SK-N-MC (cell line): ENCODE measurements at regions not wholly inside any gene's neighbourhood (a gene's known extent, or its start where the extent isn't known, plus 50 kb on each side); places are given as distances from the start of the nearest gene placed in this dataset.

Source experiments
- DNase-seq: peaks from one replicate; pipeline ENCODE4 v3.0.0-alpha.2; 2011; ENCODE audit warnings: low read depth, low spot score
- H3K27ac ChIP-seq: fragments of 200-600 bp; sonication (generic); 2 replicates; pipeline ENCODE4 v1.5.1; 2016; ENCODE audit warnings: mixed run types
- H3K36me3 ChIP-seq: fragments of 200-600 bp; sonication (generic); 2 replicates; pipeline ENCODE4 v1.6.1; 2017; ENCODE audit warnings: antibody characterized with exemption, low read length, mixed read lengths; ENCODE audit not compliant: insufficient read depth
- H3K4me3 ChIP-seq: fragments of 200-600 bp; sonication (generic); 2 replicates; pipeline ENCODE4 v1.5.1; 2016
- H3K9ac ChIP-seq: fragments of 200-600 bp; sonication (generic); 2 replicates; pipeline ENCODE4 v1.8.0; 2017; ENCODE audit warnings: mixed run types, mixed read lengths; ENCODE audit not compliant: insufficient read length
- H3K9me3 ChIP-seq: fragments of 200-600 bp; sonication (generic); 2 replicates; pipeline ENCODE4 v1.6.1; 2017; ENCODE audit warnings: low read depth, mild to moderate bottlenecking, antibody characterized with exemption, low read length, moderate library complexity, mixed read lengths
- EZH2 ChIP-seq: fragments of 200-600 bp; sonication (generic); IDR thresholded peaks from one replicate; pipeline ENCODE4 v1.6.1; 2017; ENCODE audit warnings: antibody characterized with exemption
- FOXP2 ChIP-seq: optimal IDR thresholded peaks from 2 replicates; pipeline ENCODE3; 2011; ENCODE audit warnings: mild to moderate bottlenecking, moderate library complexity; ENCODE audit not compliant: insufficient read depth; ENCODE audit errors: extremely low read length, control extremely low read depth
- POLR2AphosphoS5 ChIP-seq: IDR thresholded peaks from 2 replicates; pipeline ENCODE4 v1.6.1; 2012; ENCODE audit warnings: mild to moderate bottlenecking, low read depth, low read length, borderline replicate concordance

DNA sequence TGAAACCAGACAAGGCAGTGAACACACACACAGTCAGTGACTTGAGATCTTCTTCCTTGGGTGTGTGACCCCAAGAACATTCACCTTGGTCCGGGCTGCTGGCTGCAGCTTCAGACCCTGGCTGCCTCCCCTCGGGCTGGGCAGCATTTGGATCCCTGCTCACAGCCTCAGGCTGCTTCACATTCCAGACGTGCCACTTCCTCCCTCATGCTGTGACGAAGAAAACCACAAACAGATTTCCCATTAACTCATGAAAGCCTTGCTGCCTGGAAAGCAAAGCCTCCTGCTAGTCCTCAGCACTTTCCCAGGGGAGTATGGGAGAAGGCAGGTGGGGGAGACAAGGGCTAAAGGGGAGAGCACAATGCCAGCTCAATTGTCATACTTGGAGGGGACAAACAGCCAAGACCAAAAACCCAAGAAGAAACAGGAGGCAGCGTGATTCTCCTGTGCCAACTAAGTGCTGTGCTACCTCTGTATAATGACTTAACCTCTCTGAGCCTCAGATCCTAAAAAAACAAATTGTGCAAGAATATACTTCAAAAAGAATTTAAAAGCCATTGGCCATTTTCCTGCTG lies 594.6 kb upstream of the BRINP1 start:
- peak overlapping the region; percentile 33 for H3K9ac ChIP-seq
- DNase-seq: peak; percentile 94
- H3K9me3 ChIP-seq: no peaks in the 10 kb centered on the region; the same call in 1 of the 2 replicates
- peak overlapping the region; percentile 96 for H3K27ac ChIP-seq
- H3K4me3 ChIP-seq: peak overlapping the region; percentile 60
- no peaks in the 10 kb centered on the region for H3K36me3 ChIP-seq
- TF ChIP-seq POLR2AphosphoS5: peak; percentile 64; the same call in 1 of the 2 replicates
- peak; percentile 81 for TF ChIP-seq FOXP2
- TF ChIP-seq EZH2: no peak

DNA sequence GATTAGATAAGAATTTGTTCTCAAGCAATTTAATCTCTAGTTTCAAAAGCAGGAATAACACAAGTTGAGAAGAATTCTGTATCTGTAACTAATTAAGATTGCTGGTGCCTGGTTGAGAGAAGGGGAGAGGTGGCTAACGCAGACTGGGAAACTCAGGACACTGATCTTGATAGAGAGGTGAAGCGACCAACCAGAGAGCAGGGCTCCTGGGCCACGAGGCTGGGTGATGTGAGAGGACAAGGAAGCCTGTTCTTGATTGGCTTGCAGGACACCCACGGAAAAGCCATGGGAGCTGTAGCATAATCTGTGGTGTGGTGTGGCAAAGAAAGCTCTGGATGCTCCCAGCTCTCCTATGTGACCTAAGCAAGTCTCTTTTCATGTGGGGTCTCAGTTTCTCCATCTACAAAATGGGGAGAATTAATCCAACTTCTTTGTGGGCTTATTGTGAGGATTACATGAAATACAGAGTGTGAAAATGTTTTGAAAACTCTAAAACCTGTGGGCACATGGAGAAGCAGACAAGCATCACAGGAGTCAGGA lies 594.1 kb upstream of the BRINP1 start:
- Histone ChIP-seq H3K36me3 (no peaks in the 10 kb centered on the region), H3K9ac (peak overlapping the region; percentile 33), H3K9me3 (no peaks in the 10 kb centered on the region; the same call in 1 of the 2 replicates), H3K4me3 (peak overlapping the region; percentile 60), H3K27ac (peak overlapping the region; percentile 96)
- DNase-seq: no peak
- TF ChIP-seq EZH2 (no peak), FOXP2 (no peak), POLR2AphosphoS5 (no peak)

DNA sequence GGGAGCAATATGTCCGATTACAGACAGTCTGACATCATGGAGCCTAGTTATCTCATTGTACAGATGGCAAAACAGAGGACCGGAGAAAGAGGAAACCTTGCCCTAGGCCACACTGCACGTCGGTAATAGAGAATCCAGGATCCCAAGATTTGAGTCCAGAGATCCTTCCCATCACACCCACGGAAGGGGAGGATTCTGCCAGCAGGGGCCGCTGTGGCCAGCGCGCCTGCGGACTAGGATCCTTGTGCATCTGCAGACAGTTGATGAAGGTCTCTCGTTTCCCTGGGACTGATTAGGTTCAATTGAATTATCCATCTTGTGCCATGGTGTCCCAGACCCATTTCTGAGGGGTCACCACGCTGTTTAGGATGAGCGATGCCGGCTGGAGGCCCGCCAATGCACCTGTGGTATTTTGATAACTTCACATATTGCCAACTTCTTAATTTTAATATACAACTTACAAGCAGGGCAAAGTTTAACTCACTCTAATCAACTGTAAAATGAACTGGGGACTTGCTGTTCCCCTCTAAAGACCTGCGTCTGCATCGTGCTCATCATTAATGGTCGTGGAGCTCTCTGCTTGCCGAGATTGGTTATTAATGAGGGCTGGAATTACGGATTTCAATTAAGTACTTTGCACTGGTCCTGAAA lies 592.7 kb upstream of the BRINP1 start:
- no peaks in the 10 kb centered on the region; the same call in 1 of the 2 replicates for H3K9me3 ChIP-seq
- H3K36me3 ChIP-seq: no peaks in the 10 kb centered on the region
- H3K27ac ChIP-seq: peak overlapping the region; percentile 96; the same call in 1 of the 2 replicates
- no peak overlapping the region for H3K4me3 ChIP-seq
- H3K9ac ChIP-seq: no peak overlapping the region
- TF ChIP-seq EZH2 (no peak), POLR2AphosphoS5 (no peak), FOXP2 (no peak)
- DNase-seq: no peak

DNA sequence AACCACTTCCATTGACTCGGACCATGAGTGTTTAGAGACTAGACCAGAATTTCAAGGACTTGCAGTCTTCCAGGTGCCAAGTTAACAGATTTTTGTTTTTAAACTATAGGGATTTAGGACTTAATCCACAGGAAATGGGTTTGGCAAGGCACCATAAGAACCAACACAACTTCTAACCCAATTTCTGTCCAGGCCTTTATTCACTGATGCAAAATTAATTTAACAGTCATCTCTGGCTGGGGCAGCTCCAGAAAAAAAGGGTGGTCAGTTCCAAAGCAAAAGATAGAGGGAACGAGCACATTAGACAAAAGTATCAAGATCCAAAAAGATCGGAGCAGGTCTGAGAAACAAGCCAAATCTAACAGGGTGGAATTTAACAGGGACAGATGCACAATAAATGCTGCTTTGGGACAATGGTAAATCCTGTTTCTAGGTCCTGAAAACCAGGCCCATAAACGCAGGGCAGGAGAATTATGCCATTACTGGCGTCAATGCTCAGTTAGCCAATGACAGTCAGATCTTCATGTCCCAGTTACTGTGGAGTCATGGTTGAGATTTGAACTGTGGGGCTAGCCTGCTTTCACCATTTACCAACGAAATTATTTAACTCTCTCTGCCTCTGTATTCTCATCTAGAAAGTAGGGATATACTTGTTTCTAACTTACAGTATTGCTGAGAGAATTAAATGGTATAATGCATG lies 590.8 kb upstream of the BRINP1 start:
- TF ChIP-seq POLR2AphosphoS5: no peak
- no peak for TF ChIP-seq EZH2
- TF ChIP-seq FOXP2: no peak
- DNase-seq: no peak
- H3K9me3 ChIP-seq: no peaks in the 10 kb centered on the region

DNA sequence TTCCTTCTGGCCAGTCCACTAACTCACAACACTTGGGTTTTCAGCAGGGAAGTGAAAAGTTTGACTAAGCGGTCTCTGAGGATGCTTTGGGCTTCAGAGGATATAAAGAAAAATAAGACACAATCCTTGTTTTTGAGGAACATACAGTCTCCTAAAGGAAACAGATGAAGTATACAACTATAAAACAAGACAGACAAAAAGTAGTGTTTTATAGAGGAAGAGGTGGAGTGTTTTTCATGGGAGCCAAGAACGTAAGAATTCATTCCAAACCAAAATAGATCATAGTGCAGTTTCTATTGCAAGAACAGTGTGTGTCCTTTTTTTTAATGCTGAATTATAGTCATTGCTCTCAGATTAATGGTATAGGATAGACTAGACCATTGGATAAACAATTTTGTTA lies 586.9 kb upstream of the BRINP1 start:
- DNase-seq: no peak
- no peaks in the 10 kb centered on the region for H3K36me3 ChIP-seq
- no peak for TF ChIP-seq EZH2
- TF ChIP-seq FOXP2: no peak
- TF ChIP-seq POLR2AphosphoS5: no peak
- H3K27ac ChIP-seq: peak overlapping the region; percentile 99
- H3K4me3 ChIP-seq: peak overlapping the region; percentile 42; the same call in 1 of the 2 replicates
- H3K9ac ChIP-seq: peak overlapping the region; percentile 32
- H3K9me3 ChIP-seq: no peaks in the 10 kb centered on the region

More for the DNA sequence above, 590.8 kb upstream of the BRINP1 start:
- H3K36me3 ChIP-seq: no peaks in the 10 kb centered on the region
- no peak overlapping the region for H3K4me3 ChIP-seq
- H3K27ac ChIP-seq: 0 out of 2 replicates have a peak overlapping the region, but pooled peaks have one; percentile 22
- H3K9ac ChIP-seq: no peak overlapping the region

DNA sequence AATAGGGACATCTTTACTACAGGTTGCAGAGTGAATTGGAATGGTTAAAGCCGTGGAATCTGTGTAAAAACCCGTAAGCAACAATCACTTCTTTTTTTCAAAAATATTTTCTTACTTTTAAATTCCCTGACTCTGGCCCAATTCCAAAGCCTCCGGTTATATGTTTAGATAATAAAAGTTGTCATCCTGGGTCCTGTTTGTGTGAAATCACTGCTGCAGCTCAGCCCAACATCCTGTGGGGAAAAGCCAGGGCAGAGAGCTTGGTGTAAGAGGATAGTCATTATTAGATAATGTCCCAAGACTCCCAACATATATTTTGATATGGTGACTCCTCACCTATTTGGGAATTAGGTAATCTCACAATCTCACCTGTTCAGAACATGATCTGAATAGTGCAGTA lies 586.0 kb upstream of the BRINP1 start:
- TF ChIP-seq POLR2AphosphoS5 (no peak), FOXP2 (no peak), EZH2 (no peak)
- DNase-seq: no peak
- Histone ChIP-seq H3K4me3 (peak overlapping the region; percentile 42; the same call in 1 of the 2 replicates), H3K9ac (peak overlapping the region; percentile 32), H3K36me3 (no peaks in the 10 kb centered on the region), H3K9me3 (no peaks in the 10 kb centered on the region), H3K27ac (peak overlapping the region; percentile 99)

DNA sequence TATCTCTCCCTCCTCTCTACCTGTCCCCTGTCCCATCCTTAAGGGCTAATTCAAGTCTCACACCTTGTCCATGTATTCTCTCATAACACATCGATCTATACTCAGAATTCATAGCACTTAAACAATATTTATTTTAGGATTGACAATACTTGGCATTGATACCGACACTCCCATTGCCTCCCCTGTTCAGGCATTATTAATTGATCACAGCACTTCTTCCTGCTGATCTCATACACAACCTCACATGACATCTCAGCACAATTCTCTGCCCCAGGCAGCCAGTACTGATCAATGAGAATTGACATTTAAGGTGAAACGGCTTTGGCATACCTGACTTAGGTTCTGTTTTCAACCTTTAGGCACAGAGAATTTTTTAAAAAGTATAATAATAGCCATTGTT lies 582.4 kb upstream of the BRINP1 start:
- DNase-seq: no peak
- Histone ChIP-seq H3K9ac (peak overlapping the region; percentile 74), H3K4me3 (peak overlapping the region; percentile 63), H3K27ac (peak overlapping the region; percentile 99), H3K36me3 (no peaks in the 10 kb centered on the region), H3K9me3 (no peaks in the 10 kb centered on the region)
- TF ChIP-seq FOXP2 (no peak), POLR2AphosphoS5 (no peak), EZH2 (no peak)

DNA sequence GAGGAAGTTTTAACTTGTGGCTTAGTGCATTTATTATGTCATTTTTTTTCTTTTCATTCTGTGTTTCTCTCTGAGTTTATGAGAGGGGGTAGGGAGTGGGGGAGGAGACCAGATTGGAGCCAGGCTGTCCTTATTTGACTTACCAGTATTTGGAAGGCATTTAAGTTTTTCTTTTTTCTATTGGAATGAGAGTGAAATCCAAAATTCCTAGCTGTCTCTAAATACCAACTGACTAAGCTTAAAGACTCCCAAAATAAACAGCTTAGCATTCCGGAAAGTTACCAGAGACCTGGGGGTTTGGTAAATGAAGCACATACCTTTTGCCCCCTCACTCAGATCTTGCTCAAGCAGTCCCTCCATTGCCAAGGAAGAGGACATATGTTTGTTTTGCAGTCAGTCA lies 581.9 kb upstream of the BRINP1 start:
- peak; percentile 68 for DNase-seq
- Histone ChIP-seq H3K9ac (peak overlapping the region; percentile 74), H3K36me3 (no peaks in the 10 kb centered on the region), H3K9me3 (no peaks in the 10 kb centered on the region), H3K27ac (peak overlapping the region; percentile 99), H3K4me3 (peak overlapping the region; percentile 63)
- TF ChIP-seq POLR2AphosphoS5 (no peak), FOXP2 (no peak), EZH2 (no peak)
